HG03064 (cell line): ENCODE measurements at regions not wholly inside any gene's neighbourhood (a gene's known extent, or its start where the extent isn't known, plus 50 kb on each side); places are given as distances from the start of the nearest gene placed in this dataset.
"Not testable (repeated sequence)": the region's sequence is repeated elsewhere in the genome, so short reads cannot be mapped to it uniquely, and the experiment has no call there.

Experiments used
- ATAC-seq: cut with Tn5 transposase; IDR thresholded peaks from one replicate; pipeline ENCODE4 v1.9.1; 2021; ENCODE audit warnings: low read depth; ENCODE audit not compliant: unreplicated experiment

DNA sequence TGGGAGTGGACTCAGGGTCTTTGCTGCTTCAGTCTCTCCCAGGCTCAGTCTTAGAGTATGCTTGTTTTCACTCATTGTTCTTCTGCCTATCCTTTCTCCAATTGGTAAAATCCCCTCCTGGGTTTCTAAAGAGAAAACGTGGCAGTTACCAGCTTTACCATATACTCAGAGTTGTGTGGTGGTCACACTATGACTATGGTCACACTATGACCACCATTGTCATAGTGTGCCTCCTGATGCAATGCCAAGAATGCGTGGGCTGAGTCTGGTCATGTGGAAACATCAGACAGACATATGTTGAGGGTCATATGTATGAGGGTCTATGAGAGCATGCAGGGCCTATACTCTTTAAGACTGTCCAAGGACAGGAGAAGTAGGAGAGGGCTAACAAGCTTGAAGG, 326.5 kb upstream of the PRR16 start:
- no peak for ATAC-seq

DNA sequence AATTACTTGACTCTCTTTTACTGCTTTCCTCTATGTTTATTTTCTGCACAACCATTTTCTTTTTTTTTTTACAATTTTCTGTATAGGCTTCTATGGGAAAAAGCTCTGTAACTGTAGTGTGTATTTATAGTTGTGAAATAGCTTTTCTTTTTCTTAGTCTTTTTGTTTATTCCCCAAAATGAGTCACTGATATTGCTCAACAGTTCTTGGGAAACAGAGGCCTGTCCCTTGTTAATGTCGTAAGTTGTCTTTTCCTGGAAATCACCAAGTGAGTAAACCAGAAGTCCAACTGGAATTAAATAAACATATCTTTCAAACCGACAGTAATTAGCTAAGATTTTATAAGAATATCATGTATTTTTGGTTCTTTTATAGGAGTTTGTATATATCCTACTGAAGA, 325.1 kb upstream of the PRR16 start:
- no peak for ATAC-seq

- ATAC-seq = no peak
Observed at GRCh38 chr5:120140501-120140900, 323.6 kb upstream of the PRR16 start.

- no peak for ATAC-seq
Observed at GRCh38 chr5:120141076-120141475, 323.0 kb upstream of the PRR16 start.

DNA sequence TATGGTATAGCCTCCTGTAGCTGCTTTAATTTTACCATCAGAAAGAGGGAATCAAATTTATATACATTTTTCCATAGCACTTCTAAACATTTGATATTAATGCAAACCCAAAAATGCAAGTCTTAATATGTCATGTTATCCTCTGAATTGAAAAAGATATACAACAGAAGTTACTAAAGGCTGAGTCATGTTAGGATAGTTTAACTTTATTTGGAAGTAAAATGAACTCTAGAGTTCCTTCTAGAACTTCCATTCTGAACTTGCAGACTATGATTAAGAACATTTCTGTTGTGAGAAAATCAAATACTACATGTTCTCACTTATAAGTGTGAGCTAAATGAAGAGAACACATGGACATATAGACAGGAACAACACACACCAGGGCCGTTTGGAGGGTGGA, 317.3 kb upstream of the PRR16 start:
- no peak for ATAC-seq

DNA sequence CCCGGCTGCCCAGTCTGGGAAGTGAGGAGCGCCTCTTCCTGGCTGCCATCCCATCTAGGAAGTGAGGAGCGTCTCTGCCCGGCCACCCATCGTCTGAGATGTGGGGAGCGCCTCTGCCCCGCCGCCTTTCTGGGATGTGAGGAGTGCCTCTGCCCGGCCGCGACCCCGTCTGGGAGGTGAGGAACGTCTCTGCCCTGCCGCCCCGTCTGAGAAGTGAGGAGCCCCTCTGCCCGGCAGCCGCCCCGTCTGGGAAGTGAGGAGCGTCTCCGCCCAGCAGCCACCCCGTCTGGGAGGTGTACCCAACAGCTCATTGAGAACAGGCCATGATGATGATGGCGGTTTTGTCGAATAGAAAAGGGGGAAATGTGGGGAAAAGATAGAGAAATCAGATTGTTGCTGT, 316.2 kb upstream of the PRR16 start:
- ATAC-seq = not testable (repeated sequence)

DNA sequence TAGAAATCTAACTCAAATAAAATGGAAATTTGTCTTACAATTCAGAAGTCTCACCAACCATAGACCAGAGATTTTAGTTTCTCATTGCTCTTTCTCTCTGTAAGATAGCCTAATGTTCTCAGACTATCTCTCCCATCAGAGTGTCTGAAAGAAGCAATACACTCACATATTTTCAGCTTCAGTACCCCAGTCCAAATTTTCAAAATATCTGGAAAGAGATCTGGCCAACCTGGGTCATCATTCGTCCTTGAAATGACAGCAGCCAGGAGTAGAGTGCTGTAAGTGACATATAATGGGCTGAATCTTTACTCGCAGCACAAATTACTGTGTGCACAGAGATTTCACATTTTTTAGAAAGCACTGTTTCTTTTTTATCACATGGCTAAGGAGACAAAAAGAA, 313.3 kb upstream of the PRR16 start:
- ATAC-seq = no peak

DNA sequence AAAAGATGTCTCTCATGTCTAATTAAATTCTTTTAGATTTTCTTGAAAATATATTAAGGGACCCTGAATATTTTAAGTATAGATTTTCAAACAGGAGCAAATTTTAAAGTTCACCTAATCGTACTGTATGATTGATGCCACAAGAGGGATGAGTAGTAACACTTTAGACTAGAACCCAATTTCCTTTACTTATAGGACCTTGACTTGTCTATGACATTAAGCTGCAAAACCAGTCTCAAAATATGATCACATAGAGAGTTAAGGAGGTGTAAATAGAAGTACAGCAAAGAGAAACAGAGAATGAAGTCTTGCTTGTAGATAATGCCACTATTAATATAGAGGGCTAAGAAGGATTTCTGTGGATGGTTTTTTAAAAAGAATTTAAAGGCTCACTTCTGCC, 312.9 kb upstream of the PRR16 start:
- no peak for ATAC-seq

GRCh38 chr5:120151825-120152224, 312.3 kb upstream of the PRR16 start:
- no peak for ATAC-seq

DNA sequence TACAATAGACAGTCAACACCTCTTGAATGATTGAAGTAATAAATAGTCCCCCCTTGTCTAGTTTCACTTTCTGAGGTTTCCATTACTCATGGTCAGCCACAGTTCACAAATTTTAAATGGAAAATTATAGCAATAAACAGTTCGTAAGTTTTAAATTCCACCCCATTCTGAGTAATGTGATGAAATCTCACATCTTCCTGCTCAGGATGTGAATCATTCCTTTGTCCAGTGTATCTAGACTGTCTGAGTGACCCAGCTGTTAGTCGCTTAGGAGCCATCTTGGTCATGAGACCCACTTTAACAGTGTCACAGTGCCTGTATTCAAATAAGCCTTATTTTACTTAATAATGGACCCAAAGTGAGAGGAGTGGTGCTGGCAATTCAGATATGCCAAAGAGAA, 311.6 kb upstream of the PRR16 start:
- no peak for ATAC-seq

GRCh38 chr5:120152931-120153330, 311.2 kb upstream of the PRR16 start:
- no peak for ATAC-seq

DNA sequence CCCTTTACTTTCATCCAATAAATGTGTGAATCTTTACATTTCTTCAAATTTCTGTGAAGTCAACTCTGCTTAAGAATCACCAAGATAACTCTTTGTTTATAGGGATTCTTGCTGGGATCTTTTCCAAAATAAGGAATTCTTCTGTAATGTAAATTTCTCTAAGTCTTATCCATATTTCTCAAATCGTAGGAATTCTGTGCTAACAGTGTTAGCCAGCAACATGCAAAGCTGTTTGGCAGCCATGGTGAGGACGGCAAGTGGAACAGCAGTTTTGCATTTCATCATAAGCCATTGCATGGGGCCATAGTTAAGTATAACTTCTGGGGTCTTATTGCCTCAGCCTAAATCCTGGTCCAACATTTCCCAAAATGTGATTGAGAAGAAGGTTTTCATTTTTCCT, 310.5 kb upstream of the PRR16 start:
- ATAC-seq = no peak

DNA sequence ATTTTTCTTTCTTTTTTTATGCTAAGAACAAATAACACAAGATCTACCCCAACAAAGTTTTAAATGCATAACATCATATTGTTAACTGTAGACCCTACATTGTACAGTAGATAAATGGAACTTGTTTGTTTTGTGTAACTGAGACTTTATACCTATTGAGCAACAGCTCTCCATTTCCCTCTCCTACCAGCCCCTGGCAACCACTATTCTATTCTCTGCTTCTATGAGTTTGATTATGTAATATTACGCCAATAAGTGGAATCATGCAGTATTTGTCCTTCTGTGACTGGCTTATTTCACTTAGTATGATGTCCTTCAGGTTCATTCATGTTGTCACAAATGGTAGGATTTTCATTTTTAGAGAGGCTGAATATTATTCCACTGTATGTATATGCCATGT, 308.2 kb upstream of the PRR16 start:
- ATAC-seq = no peak

GRCh38 chr5:120158211-120158610, 305.9 kb upstream of the PRR16 start:
- ATAC-seq = no peak

DNA sequence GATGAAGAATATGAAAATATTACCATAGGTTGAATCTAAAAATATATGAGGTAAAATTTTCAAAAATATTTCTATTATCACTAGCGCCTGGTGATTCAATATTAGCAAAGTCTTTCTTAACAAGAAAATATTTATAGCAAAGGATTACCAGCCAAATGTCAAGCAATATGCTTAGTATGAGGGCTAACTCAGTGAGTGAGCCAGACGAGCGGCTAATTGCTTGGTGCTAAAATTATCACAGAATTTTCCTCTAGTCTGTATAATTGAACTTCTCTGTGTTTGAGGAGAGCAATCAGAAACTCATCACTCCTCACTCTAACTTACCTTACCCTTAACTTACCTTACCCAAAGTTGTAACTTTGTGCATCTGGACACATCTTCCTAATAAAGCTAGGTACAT, 304.9 kb upstream of the PRR16 start:
- ATAC-seq = no peak

- ATAC-seq = no peak
Observed at GRCh38 chr5:120160124-120160895, 303.8 kb upstream of the PRR16 start.

GRCh38 chr5:120162321-120162720, 301.8 kb upstream of the PRR16 start:
- no peak for ATAC-seq

- ATAC-seq = no peak
Observed at GRCh38 chr5:120164037-120164436, 300.1 kb upstream of the PRR16 start.

DNA sequence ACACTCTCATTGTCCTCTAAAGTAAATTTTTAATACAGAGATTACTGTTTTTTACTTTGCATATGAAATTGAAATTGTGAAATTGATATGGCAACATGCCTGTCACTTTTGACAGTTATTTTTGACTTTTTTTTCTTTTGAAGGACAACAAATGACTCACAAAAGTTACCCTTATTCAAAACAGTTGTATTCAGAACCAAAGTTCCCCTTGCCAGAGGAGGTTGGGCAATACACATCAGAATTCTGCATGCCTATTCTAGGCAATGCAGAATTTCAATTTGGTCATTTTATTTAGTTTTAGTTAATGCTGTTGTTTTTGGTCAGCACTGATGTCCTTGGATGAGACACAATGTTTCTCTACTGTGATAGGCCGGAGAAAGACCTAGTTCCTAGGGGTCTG, 299.1 kb upstream of the PRR16 start:
- no peak for ATAC-seq

- ATAC-seq = no peak
Observed at GRCh38 chr5:120173125-120173524, 291.0 kb upstream of the PRR16 start.

GRCh38 chr5:120174089-120174488, 290.0 kb upstream of the PRR16 start:
- no peak for ATAC-seq

DNA sequence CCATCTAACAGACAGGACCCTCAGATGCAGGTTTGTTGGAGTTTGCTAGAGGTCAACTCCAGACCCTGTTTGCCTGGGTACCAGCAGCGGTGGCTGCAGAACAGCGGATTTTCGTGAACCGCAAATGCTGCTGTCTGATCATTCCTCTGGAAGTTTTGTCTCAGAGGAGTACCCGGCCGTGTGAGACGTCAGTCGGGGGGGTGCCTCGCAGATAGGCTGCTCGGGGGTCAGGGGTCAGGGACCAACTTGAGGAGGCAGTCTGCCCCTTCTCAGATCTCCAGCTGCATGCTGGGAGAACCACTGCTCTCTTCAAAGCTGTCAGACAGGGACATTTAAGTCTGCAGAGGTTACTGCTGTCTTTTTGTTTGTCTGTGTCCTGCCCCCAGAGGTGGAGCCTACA, 282.9 kb upstream of the PRR16 start:
- ATAC-seq = not testable (repeated sequence)

GRCh38 chr5:120194650-120195049, 269.4 kb upstream of the PRR16 start:
- ATAC-seq = not testable (repeated sequence)
